H9 (cell line): ENCODE measurements at regions not wholly inside any gene's neighbourhood (a gene's known extent, or its start where the extent isn't known, plus 50 kb on each side); places are given as distances from the start of the nearest gene placed in this dataset.

Experiments
- DNase-seq: peaks from one replicate; pipeline ENCODE4 v3.0.0-alpha.2; 2017
- H2AFZ ChIP-seq: one replicate; pipeline ENCODE4 v1.6.1; 2013; ENCODE audit warnings: mild to moderate bottlenecking, low read length, control low read depth, moderate library complexity
- H2AK5ac ChIP-seq: 2 replicates; pipeline ENCODE4 v1.6.1; 2013; ENCODE audit warnings: low read length, control low read depth, mixed read lengths; ENCODE audit not compliant: insufficient read length
- H2BK120ac ChIP-seq: one replicate; pipeline ENCODE4 v1.6.1; 2013; ENCODE audit warnings: low read depth, mild to moderate bottlenecking, low read length, control low read depth, inconsistent platforms; ENCODE audit not compliant: poor library complexity, severe bottlenecking
- H2BK12ac ChIP-seq: 2 replicates; pipeline ENCODE4 v1.6.1; 2013; ENCODE audit warnings: low read length, control low read depth, mixed read lengths, low read depth; ENCODE audit not compliant: insufficient read length
- H2BK15ac ChIP-seq: 2 replicates; pipeline ENCODE4 v1.6.1; 2013; ENCODE audit warnings: low read depth, low read length, control low read depth
- H2BK20ac ChIP-seq: one replicate; pipeline ENCODE4 v1.6.1; 2013; ENCODE audit warnings: low read depth, mild to moderate bottlenecking, low read length, control low read depth, inconsistent platforms; ENCODE audit not compliant: poor library complexity, severe bottlenecking
- H2BK5ac ChIP-seq: 2 replicates; pipeline ENCODE4 v1.6.1; 2013; ENCODE audit warnings: low read length, control low read depth, mixed read lengths; ENCODE audit not compliant: insufficient read length
- H3K14ac ChIP-seq: 2 replicates; pipeline ENCODE4 v1.6.1; 2013; ENCODE audit warnings: low read length, control low read depth; ENCODE audit not compliant: insufficient read depth
- H3K18ac ChIP-seq: 2 replicates; pipeline ENCODE4 v1.6.1; 2013; ENCODE audit warnings: low read depth, mild to moderate bottlenecking, mixed read lengths, low read length, control low read depth; ENCODE audit not compliant: insufficient read length
- H3K23ac ChIP-seq: 2 replicates; pipeline ENCODE4 v1.6.1; 2013; ENCODE audit warnings: low read length, control low read depth, mixed read lengths, low read depth; ENCODE audit not compliant: insufficient read length
- H3K23me2 ChIP-seq: 2 replicates; pipeline ENCODE4 v1.6.1; 2013; ENCODE audit warnings: low read depth, mild to moderate bottlenecking, mixed read lengths, low read length, control low read depth; ENCODE audit not compliant: insufficient read length, poor library complexity, severe bottlenecking
- H3K27ac ChIP-seq: 2 replicates; pipeline ENCODE4 v1.5.1; 2013; ENCODE audit warnings: low read length, control low read depth, mixed read lengths, low read depth; ENCODE audit not compliant: insufficient read length
- H3K27me3 ChIP-seq: 2 replicates; pipeline ENCODE4 v1.6.1; 2013; ENCODE audit warnings: low read length, control low read depth, inconsistent platforms; ENCODE audit not compliant: insufficient read depth
- H3K4ac ChIP-seq: 2 replicates; pipeline ENCODE4 v1.6.1; 2013; ENCODE audit warnings: low read depth, mild to moderate bottlenecking, control low read depth, inconsistent platforms, low read length, moderate library complexity
- H3K4me1 ChIP-seq: 2 replicates; pipeline ENCODE4 v1.6.1; 2013; ENCODE audit warnings: low read length, control low read depth, inconsistent platforms; ENCODE audit not compliant: insufficient read depth
- H3K4me2 ChIP-seq: 2 replicates; pipeline ENCODE4 v1.6.1; 2013; ENCODE audit warnings: low read length, control low read depth, mixed read lengths; ENCODE audit not compliant: insufficient read length, insufficient read depth
- H3K56ac ChIP-seq: 2 replicates; pipeline ENCODE4 v1.6.1; 2013; ENCODE audit warnings: low read depth, mild to moderate bottlenecking, mixed read lengths, low read length, control low read depth; ENCODE audit not compliant: insufficient read length
- H3K79me1 ChIP-seq: 2 replicates; pipeline ENCODE4 v1.6.1; 2013; ENCODE audit warnings: low read depth, mild to moderate bottlenecking, moderate library complexity, low read length, control low read depth, inconsistent platforms; ENCODE audit not compliant: insufficient read depth, poor library complexity, severe bottlenecking
- H3K79me2 ChIP-seq: 2 replicates; pipeline ENCODE4 v1.6.1; 2013; ENCODE audit warnings: low read length, control low read depth, inconsistent platforms; ENCODE audit not compliant: insufficient read depth
- H3K9ac ChIP-seq: 2 replicates; pipeline ENCODE4 v1.6.1; 2013; ENCODE audit warnings: low read length, control low read depth, mixed read lengths; ENCODE audit not compliant: insufficient read length; ENCODE audit errors: extremely low read depth
- H3K9me3 ChIP-seq: one replicate; pipeline ENCODE4 v1.6.1; 2013; ENCODE audit warnings: low read depth, low read length, inconsistent platforms; ENCODE audit not compliant: control insufficient read depth
- H3T11ph ChIP-seq: one replicate; pipeline ENCODE4 v1.6.1; 2013; ENCODE audit warnings: mild to moderate bottlenecking, low read length, control low read depth, inconsistent platforms
- H4K20me1 ChIP-seq: one replicate; pipeline ENCODE4 v1.6.1; 2013; ENCODE audit not compliant: control insufficient read depth, insufficient read length, insufficient read depth
- H4K5ac ChIP-seq: 2 replicates; pipeline ENCODE4 v1.6.1; 2013; ENCODE audit warnings: low read depth, mild to moderate bottlenecking, mixed read lengths, low read length, control low read depth; ENCODE audit not compliant: insufficient read length
- H4K8ac ChIP-seq: replicated peaks from 2 replicates; pipeline ENCODE4 v1.6.1; 2013; ENCODE audit warnings: low read length, control low read depth, mixed read lengths, low read depth; ENCODE audit not compliant: insufficient read length
- H4K91ac ChIP-seq: 2 replicates; pipeline ENCODE4 v1.6.1; 2013; ENCODE audit warnings: low read depth, mild to moderate bottlenecking, moderate library complexity, mixed read lengths, low read length, control low read depth; ENCODE audit not compliant: insufficient read length
- H3K27ac Mint-ChIP-seq, 3 experiments: 2 replicates in 2 of 3; 3 replicates in 1 of 3; pipeline ENCODE4 v1.8.0; 2020 to 2021; ENCODE audit warnings: mixed read lengths in 3 of 3, mild to moderate bottlenecking in 1 of 3, moderate library complexity in 1 of 3
- H3K27me3 Mint-ChIP-seq: 2 replicates; pipeline ENCODE4 v1.8.0; 2021; ENCODE audit warnings: low read depth, mild to moderate bottlenecking, moderate library complexity, mixed read lengths
- H3K36me3 Mint-ChIP-seq, 3 experiments: 2 replicates in 2 of 3; 3 replicates in 1 of 3; pipeline ENCODE4 v1.8.0; 2020 to 2021; ENCODE audit warnings: low read depth in 3 of 3, mixed read lengths in 3 of 3; ENCODE audit not compliant: insufficient read depth in 1 of 3
- H3K4me1 Mint-ChIP-seq, 2 experiments: 2 replicates each; pipeline ENCODE4 v1.8.0; 2020; ENCODE audit warnings: mixed read lengths in 2 of 2
- H3K4me3 Mint-ChIP-seq, 2 experiments: 2 replicates in 1 of 2; 3 replicates in 1 of 2; pipeline ENCODE4 v1.8.0; 2020 to 2021; ENCODE audit warnings: mild to moderate bottlenecking in 2 of 2, mixed read lengths in 2 of 2, moderate library complexity in 1 of 2
- H3K9me3 Mint-ChIP-seq, 2 experiments: 2 replicates in 1 of 2; 3 replicates in 1 of 2; pipeline ENCODE4 v1.8.0; 2020; ENCODE audit warnings: mild to moderate bottlenecking in 2 of 2, mixed read lengths in 2 of 2, moderate library complexity in 1 of 2
- CTCF ChIP-seq: fragments of 200-600 bp; sonication (generic); conservative IDR thresholded peaks from 3 replicates; pipeline ENCODE4 v1.8.0; 2021; ENCODE audit warnings: antibody characterized with exemption, mild to moderate bottlenecking

GRCh38 chr7:68967598-68967997 is 630.7 kb upstream of the AUTS2 start:
- H3K23me2 ChIP-seq, result no peaks in the 10 kb centered on the region
- no peaks in the 10 kb centered on the region for H3K79me2 ChIP-seq
- H3K27ac Mint-ChIP-seq, result no peak overlapping the region
- peaks cover 15 to 20% of the 10 kb centered on the region in 2 experiments for H3K4me1 Mint-ChIP-seq
- H3K9me3 Mint-ChIP-seq, result peaks cover 4 to 14% of the 10 kb centered on the region in 2 experiments; a peak in 1 of 5 replicates
- H4K20me1 ChIP-seq, result no peaks in the 10 kb centered on the region
- H3K4ac ChIP-seq, result no peak overlapping the region
- no peak overlapping the region for H3K4me3 Mint-ChIP-seq
- no peak overlapping the region for H3K27ac ChIP-seq
- no peak overlapping the region for H3K18ac ChIP-seq
- H2BK20ac ChIP-seq, result no peak overlapping the region
- H3T11ph ChIP-seq, result no peak overlapping the region
- H3K4me2 ChIP-seq, result no peak overlapping the region
- no peaks in the 10 kb centered on the region for H3K79me1 ChIP-seq
- no peaks in the 10 kb centered on the region for H3K27me3 ChIP-seq
- no peak overlapping the region for H2BK15ac ChIP-seq
- H2BK12ac ChIP-seq, result no peak overlapping the region
- H3K27me3 Mint-ChIP-seq, result peaks cover 3% of the 10 kb centered on the region; the same call in 1 of the 2 replicates
- H2BK120ac ChIP-seq, result no peak overlapping the region
- no peaks in the 10 kb centered on the region for H3K4me1 ChIP-seq
- H4K91ac ChIP-seq, result no peak overlapping the region
- no peak overlapping the region for H2AK5ac ChIP-seq
- H3K9me3 ChIP-seq, result no peaks in the 10 kb centered on the region
- H4K8ac ChIP-seq, result no peak overlapping the region
- TF ChIP-seq CTCF, result no peak
- H3K14ac ChIP-seq, result no peak overlapping the region
- H2BK5ac ChIP-seq, result no peak overlapping the region
- H3K9ac ChIP-seq, result no peak overlapping the region
- DNase-seq, result no peak
- H3K36me3 Mint-ChIP-seq, result peaks cover 0 to 9% (median 3%) of the 10 kb centered on the region in 3 experiments; a peak in 3 of 7 replicates
- no peak overlapping the region for H3K56ac ChIP-seq
- H2AFZ ChIP-seq, result no peak overlapping the region
- no peak overlapping the region for H4K5ac ChIP-seq
- H3K23ac ChIP-seq, result no peak overlapping the region
